OCI-LY3 (cell line): ENCODE measurements at regions not wholly inside any gene's neighbourhood (a gene's known extent, or its start where the extent isn't known, plus 50 kb on each side); places are given as distances from the start of the nearest gene placed in this dataset.

Experiments used
- H2AFZ ChIP-seq: fragments of 200-600, 300-600 bp; shearing (Covaris generic); 2 replicates; pipeline ENCODE4 v1.6.0; 2014; ENCODE audit warnings: antibody characterized with exemption, low read depth, low read length
- H3K27ac ChIP-seq: fragments of 200-600, 300-600 bp; sonication (generic); 2 replicates; pipeline ENCODE4 v1.5.1; 2014; ENCODE audit warnings: mild to moderate bottlenecking, low read length, moderate library complexity, mixed read lengths
- H3K27me3 ChIP-seq: fragments of 200-600, 300-600 bp; sonication (generic); 2 replicates; pipeline ENCODE4 v1.6.1; 2014; ENCODE audit warnings: low read depth, low read length, mixed read lengths
- H3K36me3 ChIP-seq: fragments of 200-600, 300-600 bp; sonication (generic); replicated peaks from 2 replicates; pipeline ENCODE3; 2014; ENCODE audit warnings: low read depth, low read length, mixed read lengths
- H3K4me1 ChIP-seq: fragments of 300-600, 200-600 bp; sonication (generic); 2 replicates; pipeline ENCODE4 v1.6.1; 2014; ENCODE audit warnings: low read length, mixed read lengths
- H3K4me2 ChIP-seq: fragments of 200-600, 300-600 bp; sonication (generic); 2 replicates; pipeline ENCODE4 v1.6.1; 2014; ENCODE audit warnings: low read length, mixed read lengths
- H3K4me3 ChIP-seq: fragments of 300-600, 200-600 bp; sonication (generic); 2 replicates; pipeline ENCODE4 v1.5.1; 2014; ENCODE audit warnings: antibody characterized with exemption, mild to moderate bottlenecking, low read length, moderate library complexity
- H3K79me2 ChIP-seq: fragments of 300-600, 200-600 bp; shearing (Covaris generic); 2 replicates; pipeline ENCODE4 v1.6.1; 2014; ENCODE audit warnings: mild to moderate bottlenecking, low read length, mixed read lengths
- H3K9ac ChIP-seq: fragments of 300-600, 200-600 bp; shearing (Covaris generic); 2 replicates; pipeline ENCODE4 v1.6.0; 2014; ENCODE audit warnings: mild to moderate bottlenecking, low read length, moderate library complexity
- H3K9me3 ChIP-seq: fragments of 200-600, 300-600 bp; shearing (Covaris generic); 2 replicates; pipeline ENCODE4 v1.6.1; 2014; ENCODE audit warnings: low read length, mixed read lengths; ENCODE audit not compliant: insufficient read depth
- H4K20me1 ChIP-seq: fragments of 200-600, 300-600 bp; sonication (generic); 2 replicates; pipeline ENCODE4 v1.6.1; 2016; ENCODE audit warnings: low read length, mixed read lengths; ENCODE audit not compliant: insufficient read depth
- EZH2phosphoT487 ChIP-seq: fragments of 200-600 bp; shearing (Covaris generic); IDR thresholded peaks from 2 replicates; pipeline ENCODE4 v1.6.1; 2018; ENCODE audit warnings: antibody characterized with exemption, mixed run types, low read depth
- TF ChIP-seq, protein P1 (sequence below): fragments of 200-600, 300-600 bp; sonication (generic); IDR thresholded peaks from 2 replicates; pipeline ENCODE4 v1.5.1; 2014; ENCODE audit warnings: antibody characterized with exemption, low read length, low read depth

DNA sequence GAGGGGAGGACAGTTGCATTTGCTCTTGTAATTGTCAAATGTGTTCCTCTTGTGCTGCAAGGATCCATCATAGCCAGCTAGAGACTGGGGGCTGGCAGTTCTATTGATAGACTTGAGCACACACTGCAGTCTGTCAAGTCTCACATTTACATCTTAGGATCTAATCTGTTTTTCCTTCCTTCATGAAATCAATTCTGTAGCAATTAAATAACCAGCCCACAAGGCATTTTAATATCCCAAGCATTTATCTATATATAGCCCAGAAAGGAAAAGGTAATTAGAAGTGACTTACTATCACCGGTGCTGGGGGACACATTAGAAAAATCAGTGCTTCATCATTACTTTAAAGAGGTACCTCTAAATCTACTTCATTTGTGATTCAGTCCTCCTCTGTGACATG is 143.0 kb upstream of the STXBP5 start:
- H3K4me1 ChIP-seq, result no peaks in the 10 kb centered on the region
- no peaks in the 10 kb centered on the region for H4K20me1 ChIP-seq
- no peak overlapping the region for H3K4me2 ChIP-seq
- no peak overlapping the region for H3K9ac ChIP-seq
- H3K36me3 ChIP-seq, result no peaks in the 10 kb centered on the region
- no peaks in the 10 kb centered on the region for H3K79me2 ChIP-seq
- no peak overlapping the region for H3K4me3 ChIP-seq
- no peak for TF ChIP-seq EZH2phosphoT487
- TF ChIP-seq, protein P1, sequence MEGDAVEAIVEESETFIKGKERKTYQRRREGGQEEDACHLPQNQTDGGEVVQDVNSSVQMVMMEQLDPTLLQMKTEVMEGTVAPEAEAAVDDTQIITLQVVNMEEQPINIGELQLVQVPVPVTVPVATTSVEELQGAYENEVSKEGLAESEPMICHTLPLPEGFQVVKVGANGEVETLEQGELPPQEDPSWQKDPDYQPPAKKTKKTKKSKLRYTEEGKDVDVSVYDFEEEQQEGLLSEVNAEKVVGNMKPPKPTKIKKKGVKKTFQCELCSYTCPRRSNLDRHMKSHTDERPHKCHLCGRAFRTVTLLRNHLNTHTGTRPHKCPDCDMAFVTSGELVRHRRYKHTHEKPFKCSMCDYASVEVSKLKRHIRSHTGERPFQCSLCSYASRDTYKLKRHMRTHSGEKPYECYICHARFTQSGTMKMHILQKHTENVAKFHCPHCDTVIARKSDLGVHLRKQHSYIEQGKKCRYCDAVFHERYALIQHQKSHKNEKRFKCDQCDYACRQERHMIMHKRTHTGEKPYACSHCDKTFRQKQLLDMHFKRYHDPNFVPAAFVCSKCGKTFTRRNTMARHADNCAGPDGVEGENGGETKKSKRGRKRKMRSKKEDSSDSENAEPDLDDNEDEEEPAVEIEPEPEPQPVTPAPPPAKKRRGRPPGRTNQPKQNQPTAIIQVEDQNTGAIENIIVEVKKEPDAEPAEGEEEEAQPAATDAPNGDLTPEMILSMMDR, result no peak
- H3K27me3 ChIP-seq, result no peaks in the 10 kb centered on the region
- H3K9me3 ChIP-seq, result no peaks in the 10 kb centered on the region
- H3K27ac ChIP-seq, result no peak overlapping the region
- H2AFZ ChIP-seq, result no peak overlapping the region

DNA sequence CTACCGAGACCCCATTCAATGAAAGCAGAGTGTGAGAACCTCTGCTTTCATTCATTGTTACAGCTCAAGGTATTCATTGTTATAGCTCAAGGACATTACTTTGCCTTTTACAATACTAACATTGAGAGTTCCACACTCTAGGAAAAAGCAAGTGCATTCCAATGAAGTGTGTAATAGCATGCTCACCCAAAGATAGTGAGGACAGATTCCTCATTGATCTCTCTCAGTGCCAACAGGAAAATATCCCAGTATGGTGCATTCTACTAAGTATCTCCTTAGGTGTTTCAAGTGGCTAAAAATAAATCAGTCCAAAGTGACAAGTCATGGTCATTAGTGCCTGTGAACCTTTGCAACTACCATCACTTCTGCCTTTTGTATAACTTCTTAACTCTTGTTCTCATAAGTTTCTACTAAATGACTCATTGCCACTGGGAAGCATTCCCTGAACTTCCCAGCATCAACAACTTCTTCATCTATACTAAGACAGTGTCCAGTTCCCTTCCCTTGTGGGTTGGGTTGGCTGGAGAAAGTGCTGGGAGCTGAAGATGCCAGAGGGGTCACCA is 140.7 kb upstream of the STXBP5 start:
- Histone ChIP-seq H4K20me1 (no peaks in the 10 kb centered on the region), H3K4me1 (no peaks in the 10 kb centered on the region), H2AFZ (no peak overlapping the region), H3K9me3 (no peaks in the 10 kb centered on the region), H3K4me2 (no peak overlapping the region), H3K4me3 (no peak overlapping the region), H3K36me3 (no peaks in the 10 kb centered on the region), H3K9ac (no peak overlapping the region), H3K27me3 (no peaks in the 10 kb centered on the region), H3K79me2 (no peaks in the 10 kb centered on the region), H3K27ac (no peak overlapping the region)
- no peak for TF ChIP-seq EZH2phosphoT487
- TF ChIP-seq, protein P1, result no peak

DNA sequence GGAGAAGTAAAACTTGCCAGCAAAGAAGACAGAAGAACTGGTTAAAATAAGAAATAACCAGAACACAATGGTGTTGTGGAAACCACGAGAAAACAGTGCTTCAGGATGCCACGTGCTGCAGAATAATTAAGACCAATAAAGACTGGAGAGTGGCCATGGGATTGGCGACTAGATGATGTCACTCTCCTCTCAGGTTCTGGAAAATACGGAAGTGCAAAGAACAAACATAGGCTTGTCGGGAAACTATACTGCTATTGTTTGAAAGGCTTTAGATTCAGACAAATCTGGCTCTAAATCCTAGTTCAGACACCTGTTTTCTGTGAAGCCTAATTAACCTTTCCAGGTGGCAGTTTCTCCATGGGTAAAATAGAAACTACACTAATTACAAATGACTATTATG is 138.4 kb upstream of the STXBP5 start:
- H3K4me2 ChIP-seq, result no peak overlapping the region

DNA sequence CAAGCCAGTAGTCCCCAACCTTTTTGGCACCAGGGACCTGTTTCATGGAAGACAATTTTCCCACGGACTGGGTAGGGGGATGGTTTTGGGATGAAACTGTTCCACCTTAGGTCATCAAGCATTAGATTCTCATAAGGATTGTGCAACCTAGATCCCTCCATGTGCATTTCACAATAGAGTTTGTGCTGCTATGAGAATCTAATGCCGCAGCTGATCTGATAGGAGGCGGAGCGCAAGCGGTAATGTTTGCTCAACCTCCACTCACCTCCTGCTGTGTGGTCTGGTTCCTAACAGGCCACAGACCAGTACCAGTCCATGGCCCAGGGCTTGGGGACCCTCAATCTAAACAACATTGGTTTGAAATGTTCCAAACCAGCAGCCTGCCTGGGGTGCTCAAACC is 137.0 kb upstream of the STXBP5 start:
- no peaks in the 10 kb centered on the region for H3K36me3 ChIP-seq
- H2AFZ ChIP-seq, result no peak overlapping the region
- no peaks in the 10 kb centered on the region for H3K27me3 ChIP-seq
- H3K4me2 ChIP-seq, result no peak overlapping the region
- H3K4me3 ChIP-seq, result no peak overlapping the region
- H3K9me3 ChIP-seq, result no peaks in the 10 kb centered on the region
- no peaks in the 10 kb centered on the region for H4K20me1 ChIP-seq
- no peaks in the 10 kb centered on the region for H3K79me2 ChIP-seq
- no peak overlapping the region for H3K9ac ChIP-seq
- H3K27ac ChIP-seq, result no peak overlapping the region
- TF ChIP-seq, protein P1, result no peak
- TF ChIP-seq EZH2phosphoT487, result no peak
- H3K4me1 ChIP-seq, result no peaks in the 10 kb centered on the region

More for the DNA sequence above, 138.4 kb upstream of the STXBP5 start:
- Histone ChIP-seq H3K27ac (no peak overlapping the region), H3K9ac (no peak overlapping the region), H3K4me3 (no peak overlapping the region), H2AFZ (no peak overlapping the region), H4K20me1 (no peaks in the 10 kb centered on the region), H3K27me3 (no peaks in the 10 kb centered on the region), H3K9me3 (no peaks in the 10 kb centered on the region), H3K36me3 (no peaks in the 10 kb centered on the region), H3K79me2 (no peaks in the 10 kb centered on the region), H3K4me1 (no peaks in the 10 kb centered on the region)
- TF ChIP-seq, protein P1, result no peak
- no peak for TF ChIP-seq EZH2phosphoT487
